HepG2 (cell line): ENCODE measurements at regions not wholly inside any gene's neighbourhood (a gene's known extent, or its start where the extent isn't known, plus 50 kb on each side); places are given as distances from the start of the nearest gene placed in this dataset.

Experiments
- ATAC-seq: fragments of 200-7000 bp; cut with Tn5 transposase; 3 replicates; pipeline ENCODE4 v1.9.1; 2020; ENCODE audit warnings: mild to moderate bottlenecking, moderate library complexity
- BruUV-seq: library from RNA; stranded (reverse); fragments of 400-500 nt; replicated peaks from 2 replicates; lab custom pipeline; 2021; lab: Mats Ljungman, UMichigan
- CTCF ChIA-PET: fragments of 300-600 bp; formaldehyde crosslinking; extraction: SDS; loops from one replicate; lab custom pipeline; 2021; ENCODE audit warnings: low total read pairs, inconsistent platforms, low intra/inter-chr PET ratio; lab: Yijun Ruan, JAX
- POLR2A ChIA-PET: fragments of 350-600 bp; sonication (Branson Sonifier 250); formaldehyde crosslinking; loops from one replicate; lab custom pipeline; 2020; ENCODE audit warnings: antibody characterized with exemption, inconsistent platforms; lab: Yijun Ruan, JAX
- DNase-seq: peaks from one replicate; pipeline ENCODE4 v3.0.0-alpha.2; 2015; ENCODE audit warnings: low spot score
- FAIRE-seq: peaks from 3 replicates; lab custom pipeline; 2011; peaks lifted over from hg19 to GRCh38; lab: Jason Lieb, UNC
- H2AFZ ChIP-seq: one replicate; pipeline ENCODE4 v1.6.1; 2011; ENCODE audit warnings: low read length, inconsistent platforms
- H3K27ac ChIP-seq: fragments of 300-600 bp; 3 replicates; pipeline ENCODE4 v1.8.0; 2011; ENCODE audit warnings: mixed run types, mild to moderate bottlenecking, mixed read lengths, low read length, inconsistent platforms; ENCODE audit not compliant: insufficient read depth; ENCODE audit errors: extremely low read length
- H3K27me3 ChIP-seq, 2 experiments: fragments of 200-600 bp in 1 of 2; 2 replicates in 1 of 2; 3 replicates in 1 of 2; pipeline versions ENCODE4 v1.6.0 to v1.8.0; 2011; ENCODE audit warnings: low read length in 2 of 2, mild to moderate bottlenecking in 2 of 2, moderate library complexity in 2 of 2, inconsistent platforms in 1 of 2; ENCODE audit not compliant: insufficient read depth in 2 of 2, control insufficient read depth in 1 of 2
- H3K36me3 ChIP-seq, 2 experiments: fragments of 200-600 bp in 1 of 2; replicated peaks in 1 of 2; 2 replicates in 1 of 2; 3 replicates in 1 of 2; pipeline versions ENCODE4 v1.5.1 to v1.8.0; 2011; ENCODE audit warnings: low read length in 2 of 2, inconsistent platforms in 1 of 2; ENCODE audit not compliant: insufficient read depth in 2 of 2, control insufficient read depth in 1 of 2
- H3K4me1 ChIP-seq: 2 replicates; pipeline ENCODE4 v1.5.1; 2012; ENCODE audit warnings: low read length, inconsistent platforms; ENCODE audit not compliant: insufficient read depth
- H3K4me2 ChIP-seq: 2 replicates; pipeline ENCODE4 v1.6.0; 2011; ENCODE audit warnings: low read depth, low read length, inconsistent platforms
- H3K4me3 ChIP-seq, 3 experiments: fragments of 200-600 bp in 1 of 3; sonication (generic), shearing (Covaris generic) in 1 of 3; replicated peaks in 1 of 3; 2 replicates each; pipeline ENCODE4 v1.5.1; 2011 to 2016; ENCODE audit warnings: low read length in 3 of 3, inconsistent platforms in 2 of 3, low read depth in 2 of 3, mild to moderate bottlenecking in 2 of 3, control low read depth in 1 of 3, mixed read lengths in 1 of 3; ENCODE audit not compliant: insufficient read depth in 1 of 3
- H3K79me2 ChIP-seq: one replicate; pipeline ENCODE4 v1.6.1; 2011; ENCODE audit warnings: low read length, inconsistent platforms; ENCODE audit not compliant: insufficient read depth
- H3K9ac ChIP-seq: 2 replicates; pipeline ENCODE4 v1.6.0; 2011; ENCODE audit warnings: mild to moderate bottlenecking, low read depth, low read length, inconsistent platforms; ENCODE audit not compliant: insufficient read depth
- H3K9me3 ChIP-seq: 2 replicates; pipeline ENCODE4 v1.5.1; 2012; ENCODE audit warnings: mild to moderate bottlenecking, low read length
- H4K20me1 ChIP-seq: 2 replicates; pipeline ENCODE4 v1.6.0; 2011; ENCODE audit warnings: inconsistent platforms, mild to moderate bottlenecking, low read length, moderate library complexity; ENCODE audit not compliant: insufficient read depth
- NAIF1 ChIP-seq: sonication (generic); formaldehyde crosslinking; IDR thresholded peaks from 2 replicates; pipeline ENCODE4 v1.5.0; 2020; ENCODE audit warnings: mild to moderate bottlenecking, missing genetic modification reagents, borderline replicate concordance
- PAXIP1 ChIP-seq: sonication (generic); formaldehyde crosslinking; conservative IDR thresholded peaks from 2 replicates; pipeline ENCODE4 v1.4.0; 2020; ENCODE audit warnings: mild to moderate bottlenecking, missing genetic modification reagents, moderate library complexity
- THAP11 ChIP-seq: IDR thresholded peaks from 2 replicates; pipeline ENCODE4 v1.6.1; 2016; ENCODE audit warnings: missing biosample characterization, missing genetic modification reagents
- ZNF558 ChIP-seq: sonication (generic); formaldehyde crosslinking; IDR thresholded peaks from 2 replicates; pipeline ENCODE4 v1.9.0; 2022; ENCODE audit warnings: mild to moderate bottlenecking, missing genetic modification reagents, borderline replicate concordance
- ZNF737 ChIP-seq: sonication (generic); formaldehyde crosslinking; IDR thresholded peaks from 2 replicates; pipeline ENCODE4 v1.5.0; 2020; ENCODE audit warnings: missing genetic modification reagents, mild to moderate bottlenecking, borderline replicate concordance
- ZNF790 ChIP-seq: sonication (generic); formaldehyde crosslinking; IDR thresholded peaks from 2 replicates; pipeline ENCODE4 v1.8.0; 2022; ENCODE audit warnings: missing genetic modification reagents, mild to moderate bottlenecking, borderline replicate concordance
- ZNF839 ChIP-seq: sonication (generic); formaldehyde crosslinking; IDR thresholded peaks from 2 replicates; pipeline ENCODE4 v1.4.0; 2020; ENCODE audit warnings: missing genetic modification reagents, mild to moderate bottlenecking, borderline replicate concordance
- ZNF883 ChIP-seq: sonication (generic); formaldehyde crosslinking; IDR thresholded peaks from 2 replicates; pipeline ENCODE4 v1.5.1; 2020; ENCODE audit warnings: mild to moderate bottlenecking, missing genetic modification reagents; ENCODE audit errors: not compliant biosample characterization
- WGBS: methylation state at CpG from one replicate; pipeline ENCODE4 v1.1.6; 2017; ENCODE audit warnings: low lambda C conversion rate; 5-methylcytosine and 5-hydroxymethylcytosine counted together
- in situ Hi-C: cut with HindIII; loops from 2 replicates; pipeline ENCODE4 v1.10.0; 2017; ENCODE audit warnings: low pct_unique_long_range_greater_than_20kb; ENCODE audit not compliant: extremely low pct_ligation_motif_present
- intact Hi-C: fragments of 100-400 bp; cut with micrococcal nuclease; formaldehyde crosslinking; loops from one replicate; pipeline ENCODE4 v1.10.0; 2022; ENCODE audit not compliant: unreplicated experiment
- TF ChIP-seq, protein P1 (sequence below): IDR thresholded peaks from 2 replicates; pipeline ENCODE4 v1.6.1; 2016; ENCODE audit warnings: missing compliant biosample characterization, missing genetic modification reagents, borderline replicate concordance
- TF ChIP-seq, protein P2 (sequence below): sonication (generic); formaldehyde crosslinking; IDR thresholded peaks from 2 replicates; pipeline ENCODE4 v1.4.0; 2020; ENCODE audit warnings: mild to moderate bottlenecking, missing genetic modification reagents
- TF ChIP-seq, protein P3 (sequence below): sonication (generic); formaldehyde crosslinking; IDR thresholded peaks from 2 replicates; pipeline ENCODE4 v1.8.0; 2022; ENCODE audit warnings: missing genetic modification reagents, mild to moderate bottlenecking, inconsistent platforms, borderline replicate concordance

DNA sequence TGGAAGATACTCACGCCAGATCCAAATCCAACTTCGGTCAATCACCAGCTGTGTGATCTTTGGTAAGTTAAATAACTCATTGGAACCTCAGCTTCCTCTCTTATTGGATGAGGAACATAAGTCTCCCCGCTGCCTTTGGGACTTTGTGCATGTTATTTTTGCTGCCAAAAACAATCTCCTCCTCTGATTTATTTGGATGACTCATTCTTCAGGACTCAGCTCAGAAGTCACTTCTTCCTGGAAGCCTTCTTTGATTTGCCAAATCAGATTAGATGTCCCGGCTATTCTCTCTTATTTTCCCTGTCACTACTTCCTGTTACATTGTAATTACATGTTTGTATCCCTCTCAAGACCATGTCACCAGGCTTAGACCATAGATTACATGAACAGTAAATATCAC is 138.0 kb upstream of the BOD1L1 start:
- WGBS, result 1% methylated on average over 4 of the region's 4 CpGs
- POLR2A ChIA-PET, result no interaction called here
- in situ Hi-C loops (no loop called here), intact Hi-C loops (no loop called here)
- BruUV-seq, result no TSS peak
- H2AFZ ChIP-seq, result no peak overlapping the region
- DNase-seq (no peak), ATAC-seq (no peak), FAIRE-seq (no peak)
- H3K4me3 ChIP-seq, result no peak overlapping the region
- no peak overlapping the region for H3K4me2 ChIP-seq
- CTCF ChIA-PET, result no interaction called here
- H3K36me3 ChIP-seq, result no peaks in the 10 kb centered on the region
- H3K79me2 ChIP-seq, result no peaks in the 10 kb centered on the region
- no peaks in the 10 kb centered on the region for H3K27me3 ChIP-seq
- no peak overlapping the region for H3K27ac ChIP-seq
- H4K20me1 ChIP-seq, result no peaks in the 10 kb centered on the region
- no peaks in the 10 kb centered on the region for H3K4me1 ChIP-seq
- H3K9ac ChIP-seq, result no peak overlapping the region
- H3K9me3 ChIP-seq, result peaks cover 57% of the 10 kb centered on the region
- TF ChIP-seq, protein P1, sequence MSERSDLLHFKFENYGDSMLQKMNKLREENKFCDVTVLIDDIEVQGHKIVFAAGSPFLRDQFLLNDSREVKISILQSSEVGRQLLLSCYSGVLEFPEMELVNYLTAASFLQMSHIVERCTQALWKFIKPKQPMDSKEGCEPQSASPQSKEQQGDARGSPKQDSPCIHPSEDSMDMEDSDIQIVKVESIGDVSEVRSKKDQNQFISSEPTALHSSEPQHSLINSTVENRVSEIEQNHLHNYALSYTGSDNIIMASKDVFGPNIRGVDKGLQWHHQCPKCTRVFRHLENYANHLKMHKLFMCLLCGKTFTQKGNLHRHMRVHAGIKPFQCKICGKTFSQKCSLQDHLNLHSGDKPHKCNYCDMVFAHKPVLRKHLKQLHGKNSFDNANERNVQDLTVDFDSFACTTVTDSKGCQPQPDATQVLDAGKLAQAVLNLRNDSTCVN (CRISPR knock-in tag), result no peak
- TF ChIP-seq ZNF883 (CRISPR knock-in tag), result no peak
- no peak for TF ChIP-seq ZNF737 (CRISPR knock-in tag)
- TF ChIP-seq ZNF790 (CRISPR knock-in tag), result no peak
- TF ChIP-seq, protein P2, sequence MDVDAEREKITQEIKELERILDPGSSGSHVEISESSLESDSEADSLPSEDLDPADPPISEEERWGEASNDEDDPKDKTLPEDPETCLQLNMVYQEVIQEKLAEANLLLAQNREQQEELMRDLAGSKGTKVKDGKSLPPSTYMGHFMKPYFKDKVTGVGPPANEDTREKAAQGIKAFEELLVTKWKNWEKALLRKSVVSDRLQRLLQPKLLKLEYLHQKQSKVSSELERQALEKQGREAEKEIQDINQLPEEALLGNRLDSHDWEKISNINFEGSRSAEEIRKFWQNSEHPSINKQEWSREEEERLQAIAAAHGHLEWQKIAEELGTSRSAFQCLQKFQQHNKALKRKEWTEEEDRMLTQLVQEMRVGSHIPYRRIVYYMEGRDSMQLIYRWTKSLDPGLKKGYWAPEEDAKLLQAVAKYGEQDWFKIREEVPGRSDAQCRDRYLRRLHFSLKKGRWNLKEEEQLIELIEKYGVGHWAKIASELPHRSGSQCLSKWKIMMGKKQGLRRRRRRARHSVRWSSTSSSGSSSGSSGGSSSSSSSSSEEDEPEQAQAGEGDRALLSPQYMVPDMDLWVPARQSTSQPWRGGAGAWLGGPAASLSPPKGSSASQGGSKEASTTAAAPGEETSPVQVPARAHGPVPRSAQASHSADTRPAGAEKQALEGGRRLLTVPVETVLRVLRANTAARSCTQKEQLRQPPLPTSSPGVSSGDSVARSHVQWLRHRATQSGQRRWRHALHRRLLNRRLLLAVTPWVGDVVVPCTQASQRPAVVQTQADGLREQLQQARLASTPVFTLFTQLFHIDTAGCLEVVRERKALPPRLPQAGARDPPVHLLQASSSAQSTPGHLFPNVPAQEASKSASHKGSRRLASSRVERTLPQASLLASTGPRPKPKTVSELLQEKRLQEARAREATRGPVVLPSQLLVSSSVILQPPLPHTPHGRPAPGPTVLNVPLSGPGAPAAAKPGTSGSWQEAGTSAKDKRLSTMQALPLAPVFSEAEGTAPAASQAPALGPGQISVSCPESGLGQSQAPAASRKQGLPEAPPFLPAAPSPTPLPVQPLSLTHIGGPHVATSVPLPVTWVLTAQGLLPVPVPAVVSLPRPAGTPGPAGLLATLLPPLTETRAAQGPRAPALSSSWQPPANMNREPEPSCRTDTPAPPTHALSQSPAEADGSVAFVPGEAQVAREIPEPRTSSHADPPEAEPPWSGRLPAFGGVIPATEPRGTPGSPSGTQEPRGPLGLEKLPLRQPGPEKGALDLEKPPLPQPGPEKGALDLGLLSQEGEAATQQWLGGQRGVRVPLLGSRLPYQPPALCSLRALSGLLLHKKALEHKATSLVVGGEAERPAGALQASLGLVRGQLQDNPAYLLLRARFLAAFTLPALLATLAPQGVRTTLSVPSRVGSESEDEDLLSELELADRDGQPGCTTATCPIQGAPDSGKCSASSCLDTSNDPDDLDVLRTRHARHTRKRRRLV (CRISPR knock-in tag), result no peak
- TF ChIP-seq ZNF558, result no peak
- TF ChIP-seq, protein P3, sequence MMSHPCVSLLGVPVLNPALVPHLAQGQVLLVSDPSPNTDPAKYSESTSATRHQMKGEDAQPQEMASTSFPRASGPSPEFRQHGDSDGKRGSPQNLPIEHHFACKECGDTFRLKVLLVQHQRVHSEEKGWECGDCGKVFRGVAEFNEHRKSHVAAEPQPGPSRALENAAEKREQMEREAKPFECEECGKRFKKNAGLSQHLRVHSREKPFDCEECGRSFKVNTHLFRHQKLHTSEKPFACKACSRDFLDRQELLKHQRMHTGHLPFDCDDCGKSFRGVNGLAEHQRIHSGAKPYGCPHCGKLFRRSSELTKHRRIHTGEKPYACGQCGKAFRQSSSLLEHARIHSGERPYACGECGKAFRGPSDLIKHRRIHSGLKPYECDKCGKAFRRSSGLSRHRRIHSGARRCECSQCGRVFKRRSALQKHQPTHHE (CRISPR knock-in tag), result no peak
- no peak for TF ChIP-seq ZNF839
- TF ChIP-seq NAIF1 (CRISPR knock-in tag), result no peak
- no peak for TF ChIP-seq PAXIP1 (CRISPR knock-in tag)
- TF ChIP-seq THAP11 (CRISPR knock-in tag), result no peak
